ENCODE measurements at regions not wholly inside any gene's neighbourhood (a gene's known extent, or its start where the extent isn't known, plus 50 kb on each side); places are given as distances from the start of the nearest gene placed in this dataset.

GRCh38 chr13:73131247-73131646 is 72.4 kb downstream of the KLF5 start:
- H3K36me3 ChIP-seq (ENCODE audit: control insufficient read depth, insufficient read depth, low read length), result no peaks in the 10 kb centered on the region
- Mint-ChIP-seq H3K27me3 (no peaks in the 10 kb centered on the region), H3K27ac (no peak overlapping the region), H3K4me3 (no peak overlapping the region), H3K9me3 (no peaks in the 10 kb centered on the region), H3K36me3 (no peaks in the 10 kb centered on the region), H3K4me1 (no peaks in the 10 kb centered on the region)
- H3K27ac ChIP-seq (ENCODE audit: insufficient read depth, low read length, poor library complexity, severe bottlenecking), result no peak overlapping the region
- DNase-seq (no peak), ATAC-seq (ENCODE audit: low read depth in 2 of 2) (no peak)
- no peak overlapping the region for H3K4me3 ChIP-seq (ENCODE audit: low read depth, low read length)
- no peaks in the 10 kb centered on the region for H3K27me3 ChIP-seq (ENCODE audit: control insufficient read depth, insufficient read depth, low read length)
- H3K9me3 ChIP-seq (ENCODE audit: control insufficient read depth in 2 of 2, low read length in 2 of 2), result no peaks in the 10 kb centered on the region
- H3K4me1 ChIP-seq (ENCODE audit: control insufficient read depth, insufficient read depth, low read length, poor library complexity, severe bottlenecking), result no peaks in the 10 kb centered on the region

- no peaks in the 10 kb centered on the region for H3K4me1 ChIP-seq (ENCODE audit: control insufficient read depth, insufficient read depth, low read length, poor library complexity, severe bottlenecking)
- Mint-ChIP-seq H3K9me3 (no peaks in the 10 kb centered on the region), H3K4me1 (no peaks in the 10 kb centered on the region), H3K27ac (no peak overlapping the region), H3K36me3 (no peaks in the 10 kb centered on the region), H3K27me3 (no peaks in the 10 kb centered on the region), H3K4me3 (no peak overlapping the region)
- DNase-seq (no peak), ATAC-seq (ENCODE audit: low read depth in 2 of 2) (no peak)
- H3K4me3 ChIP-seq (ENCODE audit: low read depth, low read length), result no peak overlapping the region
- H3K27me3 ChIP-seq (ENCODE audit: control insufficient read depth, insufficient read depth, low read length), result no peaks in the 10 kb centered on the region
- H3K9me3 ChIP-seq (ENCODE audit: control insufficient read depth in 2 of 2, low read length in 2 of 2), result no peaks in the 10 kb centered on the region
- H3K27ac ChIP-seq (ENCODE audit: insufficient read depth, low read length, poor library complexity, severe bottlenecking), result no peak overlapping the region
- no peaks in the 10 kb centered on the region for H3K36me3 ChIP-seq (ENCODE audit: control insufficient read depth, insufficient read depth, low read length)
Measured at GRCh38 chr13:73129023-73129422, 70.2 kb downstream of the KLF5 start.

All from CD4-positive, CD25-positive, alpha-beta regulatory T cell (primary cell).